H9 (cell line): ENCODE measurements at regions not wholly inside any gene's neighbourhood (a gene's known extent, or its start where the extent isn't known, plus 50 kb on each side); places are given as distances from the start of the nearest gene placed in this dataset.

ENCODE experiments used
- DNase-seq: peaks from one replicate; pipeline ENCODE4 v3.0.0-alpha.2; 2017
- H2AFZ ChIP-seq: one replicate; pipeline ENCODE4 v1.6.1; 2013; ENCODE audit warnings: mild to moderate bottlenecking, low read length, control low read depth, moderate library complexity
- H2AK5ac ChIP-seq: 2 replicates; pipeline ENCODE4 v1.6.1; 2013; ENCODE audit warnings: low read length, control low read depth, mixed read lengths; ENCODE audit not compliant: insufficient read length
- H2BK120ac ChIP-seq: one replicate; pipeline ENCODE4 v1.6.1; 2013; ENCODE audit warnings: low read depth, mild to moderate bottlenecking, low read length, control low read depth, inconsistent platforms; ENCODE audit not compliant: poor library complexity, severe bottlenecking
- H2BK12ac ChIP-seq: 2 replicates; pipeline ENCODE4 v1.6.1; 2013; ENCODE audit warnings: low read length, control low read depth, mixed read lengths, low read depth; ENCODE audit not compliant: insufficient read length
- H2BK15ac ChIP-seq: 2 replicates; pipeline ENCODE4 v1.6.1; 2013; ENCODE audit warnings: low read depth, low read length, control low read depth
- H2BK20ac ChIP-seq: one replicate; pipeline ENCODE4 v1.6.1; 2013; ENCODE audit warnings: low read depth, mild to moderate bottlenecking, low read length, control low read depth, inconsistent platforms; ENCODE audit not compliant: poor library complexity, severe bottlenecking
- H2BK5ac ChIP-seq: 2 replicates; pipeline ENCODE4 v1.6.1; 2013; ENCODE audit warnings: low read length, control low read depth, mixed read lengths; ENCODE audit not compliant: insufficient read length
- H3K14ac ChIP-seq: 2 replicates; pipeline ENCODE4 v1.6.1; 2013; ENCODE audit warnings: low read length, control low read depth; ENCODE audit not compliant: insufficient read depth
- H3K18ac ChIP-seq: 2 replicates; pipeline ENCODE4 v1.6.1; 2013; ENCODE audit warnings: low read depth, mild to moderate bottlenecking, mixed read lengths, low read length, control low read depth; ENCODE audit not compliant: insufficient read length
- H3K23ac ChIP-seq: 2 replicates; pipeline ENCODE4 v1.6.1; 2013; ENCODE audit warnings: low read length, control low read depth, mixed read lengths, low read depth; ENCODE audit not compliant: insufficient read length
- H3K23me2 ChIP-seq: 2 replicates; pipeline ENCODE4 v1.6.1; 2013; ENCODE audit warnings: low read depth, mild to moderate bottlenecking, mixed read lengths, low read length, control low read depth; ENCODE audit not compliant: insufficient read length, poor library complexity, severe bottlenecking
- H3K27ac ChIP-seq: 2 replicates; pipeline ENCODE4 v1.5.1; 2013; ENCODE audit warnings: low read length, control low read depth, mixed read lengths, low read depth; ENCODE audit not compliant: insufficient read length
- H3K27me3 ChIP-seq: 2 replicates; pipeline ENCODE4 v1.6.1; 2013; ENCODE audit warnings: low read length, control low read depth, inconsistent platforms; ENCODE audit not compliant: insufficient read depth
- H3K4ac ChIP-seq: 2 replicates; pipeline ENCODE4 v1.6.1; 2013; ENCODE audit warnings: low read depth, mild to moderate bottlenecking, control low read depth, inconsistent platforms, low read length, moderate library complexity
- H3K4me1 ChIP-seq: 2 replicates; pipeline ENCODE4 v1.6.1; 2013; ENCODE audit warnings: low read length, control low read depth, inconsistent platforms; ENCODE audit not compliant: insufficient read depth
- H3K4me2 ChIP-seq: 2 replicates; pipeline ENCODE4 v1.6.1; 2013; ENCODE audit warnings: low read length, control low read depth, mixed read lengths; ENCODE audit not compliant: insufficient read length, insufficient read depth
- H3K56ac ChIP-seq: 2 replicates; pipeline ENCODE4 v1.6.1; 2013; ENCODE audit warnings: low read depth, mild to moderate bottlenecking, mixed read lengths, low read length, control low read depth; ENCODE audit not compliant: insufficient read length
- H3K79me1 ChIP-seq: 2 replicates; pipeline ENCODE4 v1.6.1; 2013; ENCODE audit warnings: low read depth, mild to moderate bottlenecking, moderate library complexity, low read length, control low read depth, inconsistent platforms; ENCODE audit not compliant: insufficient read depth, poor library complexity, severe bottlenecking
- H3K79me2 ChIP-seq: 2 replicates; pipeline ENCODE4 v1.6.1; 2013; ENCODE audit warnings: low read length, control low read depth, inconsistent platforms; ENCODE audit not compliant: insufficient read depth
- H3K9ac ChIP-seq: 2 replicates; pipeline ENCODE4 v1.6.1; 2013; ENCODE audit warnings: low read length, control low read depth, mixed read lengths; ENCODE audit not compliant: insufficient read length; ENCODE audit errors: extremely low read depth
- H3K9me3 ChIP-seq: one replicate; pipeline ENCODE4 v1.6.1; 2013; ENCODE audit warnings: low read depth, low read length, inconsistent platforms; ENCODE audit not compliant: control insufficient read depth
- H3T11ph ChIP-seq: one replicate; pipeline ENCODE4 v1.6.1; 2013; ENCODE audit warnings: mild to moderate bottlenecking, low read length, control low read depth, inconsistent platforms
- H4K20me1 ChIP-seq: one replicate; pipeline ENCODE4 v1.6.1; 2013; ENCODE audit not compliant: control insufficient read depth, insufficient read length, insufficient read depth
- H4K5ac ChIP-seq: 2 replicates; pipeline ENCODE4 v1.6.1; 2013; ENCODE audit warnings: low read depth, mild to moderate bottlenecking, mixed read lengths, low read length, control low read depth; ENCODE audit not compliant: insufficient read length
- H4K8ac ChIP-seq: replicated peaks from 2 replicates; pipeline ENCODE4 v1.6.1; 2013; ENCODE audit warnings: low read length, control low read depth, mixed read lengths, low read depth; ENCODE audit not compliant: insufficient read length
- H4K91ac ChIP-seq: 2 replicates; pipeline ENCODE4 v1.6.1; 2013; ENCODE audit warnings: low read depth, mild to moderate bottlenecking, moderate library complexity, mixed read lengths, low read length, control low read depth; ENCODE audit not compliant: insufficient read length
- H3K27ac Mint-ChIP-seq, 3 experiments: 2 replicates in 2 of 3; 3 replicates in 1 of 3; pipeline ENCODE4 v1.8.0; 2020 to 2021; ENCODE audit warnings: mixed read lengths in 3 of 3, mild to moderate bottlenecking in 1 of 3, moderate library complexity in 1 of 3
- H3K27me3 Mint-ChIP-seq: 2 replicates; pipeline ENCODE4 v1.8.0; 2021; ENCODE audit warnings: low read depth, mild to moderate bottlenecking, moderate library complexity, mixed read lengths
- H3K36me3 Mint-ChIP-seq, 3 experiments: 2 replicates in 2 of 3; 3 replicates in 1 of 3; pipeline ENCODE4 v1.8.0; 2020 to 2021; ENCODE audit warnings: low read depth in 3 of 3, mixed read lengths in 3 of 3; ENCODE audit not compliant: insufficient read depth in 1 of 3
- H3K4me1 Mint-ChIP-seq, 2 experiments: 2 replicates each; pipeline ENCODE4 v1.8.0; 2020; ENCODE audit warnings: mixed read lengths in 2 of 2
- H3K4me3 Mint-ChIP-seq, 2 experiments: 2 replicates in 1 of 2; 3 replicates in 1 of 2; pipeline ENCODE4 v1.8.0; 2020 to 2021; ENCODE audit warnings: mild to moderate bottlenecking in 2 of 2, mixed read lengths in 2 of 2, moderate library complexity in 1 of 2
- H3K9me3 Mint-ChIP-seq, 2 experiments: 2 replicates in 1 of 2; 3 replicates in 1 of 2; pipeline ENCODE4 v1.8.0; 2020; ENCODE audit warnings: mild to moderate bottlenecking in 2 of 2, mixed read lengths in 2 of 2, moderate library complexity in 1 of 2
- CTCF ChIP-seq: fragments of 200-600 bp; sonication (generic); conservative IDR thresholded peaks from 3 replicates; pipeline ENCODE4 v1.8.0; 2021; ENCODE audit warnings: antibody characterized with exemption, mild to moderate bottlenecking
- WGBS: extraction: QIAGEN DNeasy Blood & Tissue Kit; methylation state at CpG from one replicate; pipeline ENCODE4 v1.1.7; 2013; ENCODE audit warnings: missing lambda C conversion rate, low lambda C conversion rate, mixed read lengths; ENCODE audit not compliant: insufficient read length; ENCODE audit errors: extremely low coverage; 5-methylcytosine and 5-hydroxymethylcytosine counted together

- H3K4me3 Mint-ChIP-seq, result no peak overlapping the region
- no peaks in the 10 kb centered on the region for H3K27me3 Mint-ChIP-seq
- H4K5ac ChIP-seq, result no peak overlapping the region
- H2BK5ac ChIP-seq, result no peak overlapping the region
- H3K9ac ChIP-seq, result no peak overlapping the region
- no peak overlapping the region for H2BK20ac ChIP-seq
- no peak overlapping the region for H3K27ac ChIP-seq
- DNase-seq, result no peak
- H3K4ac ChIP-seq, result no peak overlapping the region
- 100% methylated on average over 1 of the region's 5 CpGs for WGBS
- no peak overlapping the region for H2AFZ ChIP-seq
- H3K79me2 ChIP-seq, result no peaks in the 10 kb centered on the region
- H3K27ac Mint-ChIP-seq, result no peak overlapping the region
- no peak overlapping the region for H3K18ac ChIP-seq
- H4K91ac ChIP-seq, result no peak overlapping the region
- H3K23me2 ChIP-seq, result no peaks in the 10 kb centered on the region
- no peak for TF ChIP-seq CTCF
- H3K4me2 ChIP-seq, result no peak overlapping the region
- H3K4me1 Mint-ChIP-seq, result peaks cover 23 to 29% of the 10 kb centered on the region in 2 experiments
- no peak overlapping the region for H2BK15ac ChIP-seq
- H3K9me3 Mint-ChIP-seq, result no peaks in the 10 kb centered on the region
- H3K56ac ChIP-seq, result no peak overlapping the region
- H3K36me3 Mint-ChIP-seq, result no peaks in the 10 kb centered on the region
- H2AK5ac ChIP-seq, result no peak overlapping the region
- no peaks in the 10 kb centered on the region for H3K79me1 ChIP-seq
- H3K14ac ChIP-seq, result no peak overlapping the region
- H4K20me1 ChIP-seq, result no peaks in the 10 kb centered on the region
- no peak overlapping the region for H3T11ph ChIP-seq
- H2BK120ac ChIP-seq, result no peak overlapping the region
- H3K27me3 ChIP-seq, result no peaks in the 10 kb centered on the region
- H3K4me1 ChIP-seq, result peaks cover 7% of the 10 kb centered on the region
- no peaks in the 10 kb centered on the region for H3K9me3 ChIP-seq
- H4K8ac ChIP-seq, result no peak overlapping the region
- H3K23ac ChIP-seq, result no peak overlapping the region
- H2BK12ac ChIP-seq, result no peak overlapping the region
Measured at GRCh38 chr15:62972814-62973213, 69.7 kb upstream of the TPM1 start.
